Effector CD4-positive, alpha-beta T cell (primary cell): ENCODE measurements at regions not wholly inside any gene's neighbourhood (a gene's known extent, or its start where the extent isn't known, plus 50 kb on each side); places are given as distances from the start of the nearest gene placed in this dataset.

Experiments
- DNase-seq: peaks from one replicate; pipeline ENCODE4 v3.0.0-alpha.2; 2020

DNA sequence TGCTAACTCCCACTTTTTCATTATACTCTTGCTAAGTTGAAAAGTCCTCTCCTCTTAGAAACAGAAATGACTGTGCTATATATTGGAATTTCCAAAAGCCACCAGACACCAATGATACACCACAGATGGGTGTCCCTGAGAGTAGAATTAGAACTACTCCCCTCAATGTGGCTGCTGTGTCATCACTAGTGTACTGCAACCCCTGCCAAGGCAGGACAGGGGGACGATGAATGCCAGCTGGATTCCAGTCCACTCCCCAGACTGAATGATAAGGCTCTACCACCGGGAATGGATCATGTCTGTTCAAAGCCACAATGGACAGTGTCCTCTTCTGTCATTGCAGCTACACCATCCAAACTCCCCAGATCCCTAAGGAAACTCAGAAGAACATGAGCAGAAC lies 69.7 kb upstream of the EDNRB start:
- no peak for DNase-seq

DNA sequence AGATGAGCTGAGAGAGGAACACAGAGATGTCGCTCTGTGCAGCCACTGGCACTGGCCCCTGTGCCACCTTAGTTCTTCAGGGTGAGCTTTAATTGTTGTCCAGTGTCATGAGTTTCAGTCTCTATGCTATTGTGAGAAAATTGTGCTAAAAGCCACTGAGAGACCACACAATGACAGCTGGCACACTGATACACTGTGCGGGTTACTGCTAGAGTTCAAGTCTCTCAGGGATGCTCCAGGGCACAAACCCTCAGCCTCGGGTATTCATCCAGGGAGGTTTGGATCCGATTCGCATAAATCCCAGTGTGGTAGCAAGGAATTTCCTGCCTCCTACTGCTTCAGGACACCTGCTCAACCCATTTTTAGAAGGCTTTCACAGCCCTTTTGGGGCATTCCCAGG lies 68.1 kb upstream of the EDNRB start:
- DNase-seq, result no peak

GRCh38 chr13:77985866-77986636 lies 67.4 kb upstream of the EDNRB start:
- DNase-seq, result no peak

GRCh38 chr13:77981281-77981881 lies 62.8 kb upstream of the EDNRB start:
- no peak for DNase-seq

DNA sequence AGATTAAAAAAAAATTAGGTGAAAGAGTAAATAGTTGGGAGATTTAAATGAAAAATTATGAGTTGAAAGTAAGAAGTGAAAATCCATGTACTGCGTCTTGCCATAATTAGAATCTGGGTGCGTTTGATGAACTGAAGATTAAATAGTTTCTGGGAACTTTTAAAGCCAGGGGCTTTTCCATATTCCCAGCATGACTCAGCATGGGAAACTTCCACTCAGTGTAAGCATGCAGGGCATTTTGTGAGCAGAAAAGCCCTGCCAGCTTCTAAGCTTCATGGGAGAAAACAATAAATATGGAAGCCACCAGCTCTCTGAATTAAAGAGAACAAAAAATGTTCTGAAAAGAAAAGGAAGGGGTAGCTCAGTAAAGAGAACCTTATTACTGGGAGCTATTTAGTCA lies 62.0 kb upstream of the EDNRB start:
- DNase-seq, result no peak

GRCh38 chr13:77979721-77980385 lies 61.2 kb upstream of the EDNRB start:
- DNase-seq, result no peak

DNA sequence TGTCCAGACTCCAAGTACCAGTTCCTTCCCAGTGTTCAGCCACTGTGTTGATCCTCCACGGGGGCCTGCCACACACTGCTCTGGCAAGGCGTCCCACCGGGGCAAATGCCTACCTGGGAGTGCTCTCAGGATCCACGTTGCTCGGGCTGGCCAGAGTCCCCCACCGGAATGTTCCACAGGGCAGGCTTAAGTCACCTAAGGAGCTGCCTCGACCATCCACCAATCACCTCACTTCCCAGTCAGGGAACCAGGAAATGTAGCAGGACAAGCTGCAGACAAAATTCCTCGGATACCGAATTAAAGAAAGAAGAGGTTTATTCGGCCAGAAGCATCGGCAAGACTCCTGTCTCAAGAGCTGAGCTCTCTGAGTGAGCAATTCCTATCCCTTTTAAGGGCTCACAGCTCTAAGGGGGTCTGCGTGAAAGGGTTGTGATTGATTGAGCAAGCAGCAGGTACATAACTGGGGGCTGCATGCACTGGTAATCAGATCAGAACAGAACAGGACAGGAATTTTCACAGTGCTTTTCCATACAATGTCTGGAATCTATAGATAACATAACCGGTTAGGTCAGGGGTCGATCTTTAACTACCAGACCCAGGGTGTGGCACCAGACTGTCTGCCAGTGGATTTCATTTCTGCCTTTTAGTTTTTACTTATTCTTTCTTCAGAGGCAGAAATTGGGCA lies 56.9 kb upstream of the EDNRB start:
- DNase-seq, result no peak

DNA sequence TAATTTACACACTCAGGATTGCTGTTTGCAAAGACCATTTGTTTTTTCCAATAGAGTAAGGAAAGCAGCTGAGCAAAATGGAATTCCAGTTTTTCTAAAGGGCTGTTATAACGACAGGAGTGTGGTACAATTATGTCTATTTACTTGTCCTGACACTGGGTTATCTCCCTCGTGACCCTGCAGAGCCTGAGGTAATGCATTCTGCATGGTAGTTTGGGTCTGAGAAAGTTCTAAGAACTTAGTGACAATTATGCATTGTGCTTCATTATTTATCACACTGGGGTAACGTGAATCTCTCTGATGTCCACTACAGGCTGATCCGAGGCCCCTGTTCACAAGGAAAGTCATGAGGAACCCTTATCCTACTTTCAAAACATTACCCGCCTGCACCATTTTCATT lies 50.7 kb upstream of the EDNRB start:
- DNase-seq, result no peak
